ENCODE measurements at regions not wholly inside any gene's neighbourhood (a gene's known extent, or its start where the extent isn't known, plus 50 kb on each side); places are given as distances from the start of the nearest gene placed in this dataset.
A peak's percentile ranks its signal among the peaks of the same experiment; 100 is the strongest.

- TF ChIP-seq EZH2 (IDR thresholded peaks at IDR 0.05; ENCODE audit: borderline replicate concordance, low read depth, low read length, severe bottlenecking) = no peak
- TF ChIP-seq, protein P1, sequence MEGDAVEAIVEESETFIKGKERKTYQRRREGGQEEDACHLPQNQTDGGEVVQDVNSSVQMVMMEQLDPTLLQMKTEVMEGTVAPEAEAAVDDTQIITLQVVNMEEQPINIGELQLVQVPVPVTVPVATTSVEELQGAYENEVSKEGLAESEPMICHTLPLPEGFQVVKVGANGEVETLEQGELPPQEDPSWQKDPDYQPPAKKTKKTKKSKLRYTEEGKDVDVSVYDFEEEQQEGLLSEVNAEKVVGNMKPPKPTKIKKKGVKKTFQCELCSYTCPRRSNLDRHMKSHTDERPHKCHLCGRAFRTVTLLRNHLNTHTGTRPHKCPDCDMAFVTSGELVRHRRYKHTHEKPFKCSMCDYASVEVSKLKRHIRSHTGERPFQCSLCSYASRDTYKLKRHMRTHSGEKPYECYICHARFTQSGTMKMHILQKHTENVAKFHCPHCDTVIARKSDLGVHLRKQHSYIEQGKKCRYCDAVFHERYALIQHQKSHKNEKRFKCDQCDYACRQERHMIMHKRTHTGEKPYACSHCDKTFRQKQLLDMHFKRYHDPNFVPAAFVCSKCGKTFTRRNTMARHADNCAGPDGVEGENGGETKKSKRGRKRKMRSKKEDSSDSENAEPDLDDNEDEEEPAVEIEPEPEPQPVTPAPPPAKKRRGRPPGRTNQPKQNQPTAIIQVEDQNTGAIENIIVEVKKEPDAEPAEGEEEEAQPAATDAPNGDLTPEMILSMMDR (IDR thresholded peaks at IDR 0.05; ENCODE audit: borderline replicate concordance, extremely low read depth, low read length, poor library complexity, severe bottlenecking) = peak; percentile 86
Measured at GRCh38 chr2:211157856-211158463, 601.6 kb downstream of the CPS1 start.

All from DND-41 (cell line).